ENCODE measurements at regions not wholly inside any gene's neighbourhood (a gene's known extent, or its start where the extent isn't known, plus 50 kb on each side); places are given as distances from the start of the nearest gene placed in this dataset.

- intact Hi-C loops (cut with DNase I): no loop called here
- no peaks in the 10 kb centered on the region for H3K36me3 ChIP-seq
These were observed 159.4 kb downstream of the MAGEB5 start for GRCh38 chrX:26375346-26375745.

GRCh38 chrX:26373829-26374228 lies 157.9 kb downstream of the MAGEB5 start:
- intact Hi-C loops (cut with DNase I): no loop called here
- no peaks in the 10 kb centered on the region for H3K36me3 ChIP-seq
- no peak overlapping the region for H3K27ac ChIP-seq
- no peak overlapping the region for H3K4me3 ChIP-seq
- TF ChIP-seq CTCF (IDR thresholded peaks at IDR 0.05): no peak
- H3K4me1 ChIP-seq: no peaks in the 10 kb centered on the region
- H3K9me3 ChIP-seq: no peaks in the 10 kb centered on the region
- no peaks in the 10 kb centered on the region for H3K27me3 ChIP-seq (ENCODE audit: low read depth)
- ATAC-seq: no peak
- no peak for DNase-seq

More at GRCh38 chrX:26375346-26375745, 159.4 kb downstream of the MAGEB5 start:
- DNase-seq (no peak), ATAC-seq (no peak)
- Histone ChIP-seq H3K4me3 (no peak overlapping the region), H3K4me1 (no peaks in the 10 kb centered on the region), H3K27me3 (ENCODE audit: low read depth) (no peaks in the 10 kb centered on the region), H3K27ac (no peak overlapping the region), H3K9me3 (no peaks in the 10 kb centered on the region)
- TF ChIP-seq CTCF (IDR thresholded peaks at IDR 0.05): no peak

GRCh38 chrX:26352891-26353430 lies 137.0 kb downstream of the MAGEB5 start:
- H3K27me3 ChIP-seq (ENCODE audit: low read depth): no peaks in the 10 kb centered on the region
- no peaks in the 10 kb centered on the region for H3K9me3 ChIP-seq
- no peaks in the 10 kb centered on the region for H3K36me3 ChIP-seq
- no peak for TF ChIP-seq CTCF (IDR thresholded peaks at IDR 0.05)
- no peak for ATAC-seq
- H3K4me1 ChIP-seq: no peaks in the 10 kb centered on the region
- H3K4me3 ChIP-seq: no peak overlapping the region
- intact Hi-C loops (cut with DNase I): no loop called here
- no peak for DNase-seq
- no peak overlapping the region for H3K27ac ChIP-seq

- Histone ChIP-seq H3K27me3 (ENCODE audit: low read depth) (no peaks in the 10 kb centered on the region), H3K36me3 (no peaks in the 10 kb centered on the region), H3K4me3 (no peak overlapping the region), H3K4me1 (no peaks in the 10 kb centered on the region), H3K27ac (no peak overlapping the region), H3K9me3 (no peaks in the 10 kb centered on the region)
- DNase-seq (no peak), ATAC-seq (no peak)
- intact Hi-C loops (cut with DNase I): no loop called here
- TF ChIP-seq CTCF (IDR thresholded peaks at IDR 0.05): no peak
These were observed 131.2 kb downstream of the MAGEB5 start for GRCh38 chrX:26347171-26347570.

GRCh38 chrX:26334232-26334631 lies 118.3 kb downstream of the MAGEB5 start:
- no peaks in the 10 kb centered on the region for H3K4me1 ChIP-seq
- DNase-seq (no peak), ATAC-seq (no peak)
- no peaks in the 10 kb centered on the region for H3K27me3 ChIP-seq (ENCODE audit: low read depth)
- H3K27ac ChIP-seq: no peak overlapping the region
- H3K36me3 ChIP-seq: no peaks in the 10 kb centered on the region
- no peak overlapping the region for H3K4me3 ChIP-seq
- intact Hi-C loops (cut with DNase I): no loop called here
- TF ChIP-seq CTCF (IDR thresholded peaks at IDR 0.05): no peak
- no peaks in the 10 kb centered on the region for H3K9me3 ChIP-seq

Data from lower lobe of right lung (tissue), 2 donors.